Osteoblast (primary cell): ENCODE measurements at regions not wholly inside any gene's neighbourhood (a gene's known extent, or its start where the extent isn't known, plus 50 kb on each side); places are given as distances from the start of the nearest gene placed in this dataset. TPM values are rescaled to one million over a fixed set of nuclear protein-coding genes. Genes with fewer than 3 reads are reported as not detected.

Experiments used
- DNase-seq: peaks from one replicate; pipeline ENCODE4 v3.0.0; 2011; ENCODE audit warnings: low spot score, mixed read lengths; ENCODE audit not compliant: insufficient read length; ENCODE audit errors: missing footprints
- H2AFZ ChIP-seq: 2 replicates; pipeline ENCODE4 v1.6.0; 2011; ENCODE audit warnings: mild to moderate bottlenecking, low read length
- H3K27ac ChIP-seq: 2 replicates; pipeline ENCODE4 v1.5.1; 2011; ENCODE audit warnings: mild to moderate bottlenecking, low read depth, low read length, moderate library complexity
- H3K27me3 ChIP-seq: 2 replicates; pipeline ENCODE4 v1.6.0; 2012; ENCODE audit warnings: mild to moderate bottlenecking, control low read depth, inconsistent platforms, low read length, moderate library complexity; ENCODE audit not compliant: insufficient read depth
- H3K36me3 ChIP-seq: 2 replicates; pipeline ENCODE4 v1.5.1; 2011; ENCODE audit warnings: mild to moderate bottlenecking, low read length, control low read depth, moderate library complexity; ENCODE audit not compliant: insufficient read depth
- H3K4me1 ChIP-seq: 2 replicates; pipeline ENCODE4 v1.5.1; 2011; ENCODE audit warnings: mild to moderate bottlenecking, low read length, control low read depth, moderate library complexity; ENCODE audit not compliant: insufficient read depth
- H3K4me2 ChIP-seq: 2 replicates; pipeline ENCODE4 v1.6.0; 2011; ENCODE audit warnings: mild to moderate bottlenecking, low read length; ENCODE audit not compliant: insufficient read depth
- H3K4me3 ChIP-seq: fragments of 200-600 bp; sonication (generic); 3 replicates; pipeline ENCODE4 v1.5.1; 2012; ENCODE audit warnings: mild to moderate bottlenecking, low read length, inconsistent platforms; ENCODE audit not compliant: insufficient read depth
- H3K79me2 ChIP-seq: 2 replicates; pipeline ENCODE4 v1.6.0; 2012; ENCODE audit warnings: mild to moderate bottlenecking, low read length, control low read depth, inconsistent platforms; ENCODE audit not compliant: insufficient read depth
- H3K9me3 ChIP-seq: 2 replicates; pipeline ENCODE4 v1.5.1; 2011; ENCODE audit warnings: low read depth, low read length, control low read depth
- H4K20me1 ChIP-seq: 2 replicates; pipeline ENCODE4 v1.6.0; 2012; ENCODE audit warnings: mild to moderate bottlenecking, low read length, control low read depth; ENCODE audit not compliant: insufficient read depth
- CTCF ChIP-seq: IDR thresholded peaks from 2 replicates; pipeline ENCODE4 v1.5.1; 2011; ENCODE audit warnings: mild to moderate bottlenecking, low read depth, low read length, moderate library complexity; ENCODE audit errors: extremely low read depth
- small RNA-seq: library from RNA; depleted of rRNA; stranded (forward); fragments of <200 nt; gene quantifications from one replicate; pipeline ENCODE3, GENCODE V24; 2012

GRCh38 chr15:75763137-75763611 lies 50.5 kb upstream of the CSPG4 start:
- Histone ChIP-seq H2AFZ (no peak overlapping the region), H3K9me3 (no peaks in the 10 kb centered on the region), H3K36me3 (no peaks in the 10 kb centered on the region), H3K27ac (no peak overlapping the region), H3K79me2 (no peaks in the 10 kb centered on the region), H3K4me3 (no peak overlapping the region), H3K4me1 (peaks cover 6% of the 10 kb centered on the region), H3K27me3 (no peaks in the 10 kb centered on the region), H4K20me1 (no peaks in the 10 kb centered on the region), H3K4me2 (no peak overlapping the region)
- TF ChIP-seq CTCF = no peak
- no peak for DNase-seq

Small RNA genes lying in the stretch of these regions (small RNA-seq; reads per million reads assigned to genes)
- not detected for gene RN7SL319P
